NCI-H226 (cell line): ENCODE measurements at regions not wholly inside any gene's neighbourhood (a gene's known extent, or its start where the extent isn't known, plus 50 kb on each side); places are given as distances from the start of the nearest gene placed in this dataset.

Experiments
- DNase-seq: peaks from one replicate; pipeline ENCODE4 v3.0.0-alpha.2; 2015

DNA sequence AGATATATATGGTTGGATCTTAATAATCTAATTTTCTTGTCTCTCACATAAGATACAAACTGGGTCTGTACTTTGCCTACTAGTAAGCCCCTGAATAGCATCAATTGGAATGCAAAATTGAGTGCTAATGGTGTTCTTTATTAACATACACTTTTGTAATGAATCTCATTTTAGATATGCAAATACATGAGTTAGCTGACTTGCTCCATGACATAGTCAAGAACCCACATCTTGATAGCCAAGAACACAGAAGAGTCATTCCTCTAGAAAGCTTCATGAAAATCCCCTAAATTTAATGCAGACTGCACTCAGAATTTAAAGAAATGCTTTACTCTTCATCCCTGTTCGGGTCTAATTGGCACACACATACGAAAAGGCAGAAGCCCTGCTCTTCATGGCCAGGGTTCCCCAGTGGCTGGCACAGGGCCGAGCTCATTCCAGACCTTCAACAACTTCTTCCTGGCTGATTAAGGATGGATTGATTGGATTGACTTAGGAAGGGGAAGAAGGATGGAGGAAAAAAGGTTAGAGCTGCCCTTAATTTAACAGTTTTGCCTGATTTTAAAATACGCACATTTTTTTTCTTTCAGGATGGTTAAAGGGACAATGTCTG is 431.1 kb upstream of the KLF6 start:
- DNase-seq, result no peak

DNA sequence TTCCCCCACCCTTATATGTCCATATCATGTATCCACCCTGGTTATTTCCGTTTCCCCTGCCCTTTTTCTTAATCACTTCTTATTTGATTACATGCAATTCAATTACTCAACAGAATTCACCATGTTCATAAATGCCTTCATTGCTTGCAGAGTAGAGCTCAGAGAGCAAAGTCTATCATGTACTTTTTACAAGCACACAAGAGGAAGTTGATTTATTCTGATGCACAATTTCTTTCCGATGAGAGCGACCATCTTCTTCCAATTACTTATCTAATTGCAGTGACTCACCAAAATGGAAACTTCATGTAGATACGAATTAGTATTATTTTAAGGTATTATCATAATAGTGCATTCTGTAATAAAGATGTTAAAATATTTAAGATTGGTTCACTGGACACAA is 430.5 kb upstream of the KLF6 start:
- DNase-seq, result no peak

DNA sequence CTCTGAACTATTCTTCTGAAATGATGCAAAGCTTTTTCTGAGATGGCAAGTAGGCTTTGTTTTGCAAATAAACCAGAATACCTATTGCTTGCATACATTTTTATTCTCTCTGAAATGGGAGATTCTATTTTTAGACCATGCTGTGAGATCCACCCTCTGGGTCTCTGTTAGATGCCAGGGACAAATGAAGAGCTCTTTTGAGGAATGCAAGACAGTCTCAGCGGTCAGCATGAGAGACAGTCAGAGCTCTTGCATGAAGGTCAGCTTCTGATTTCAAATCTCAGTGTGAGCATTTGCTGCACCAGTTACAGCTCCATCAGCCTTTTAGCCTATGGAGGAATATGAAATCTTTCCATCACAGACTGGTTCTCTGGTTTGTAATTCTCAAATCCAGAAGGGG is 429.9 kb upstream of the KLF6 start:
- no peak for DNase-seq

DNA sequence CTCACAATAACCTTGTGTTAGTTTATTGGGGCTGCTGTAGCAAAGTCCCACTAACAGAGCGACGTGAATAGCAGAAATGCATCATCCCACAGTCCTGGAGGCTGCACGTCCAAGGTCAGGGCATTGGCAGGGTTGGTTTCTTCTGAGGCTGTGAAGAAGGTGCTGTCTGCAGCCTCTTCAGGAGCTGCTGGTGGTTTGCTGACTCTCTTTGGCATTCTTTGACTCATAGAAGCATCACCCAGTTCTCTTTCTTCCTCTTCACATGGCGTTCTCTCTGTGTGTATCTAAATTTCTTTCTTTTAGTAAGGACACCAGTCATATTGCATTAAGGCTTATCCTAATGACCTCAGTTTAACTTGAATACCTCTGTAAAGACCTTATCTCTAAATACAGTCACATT is 428.4 kb upstream of the KLF6 start:
- no peak for DNase-seq

DNA sequence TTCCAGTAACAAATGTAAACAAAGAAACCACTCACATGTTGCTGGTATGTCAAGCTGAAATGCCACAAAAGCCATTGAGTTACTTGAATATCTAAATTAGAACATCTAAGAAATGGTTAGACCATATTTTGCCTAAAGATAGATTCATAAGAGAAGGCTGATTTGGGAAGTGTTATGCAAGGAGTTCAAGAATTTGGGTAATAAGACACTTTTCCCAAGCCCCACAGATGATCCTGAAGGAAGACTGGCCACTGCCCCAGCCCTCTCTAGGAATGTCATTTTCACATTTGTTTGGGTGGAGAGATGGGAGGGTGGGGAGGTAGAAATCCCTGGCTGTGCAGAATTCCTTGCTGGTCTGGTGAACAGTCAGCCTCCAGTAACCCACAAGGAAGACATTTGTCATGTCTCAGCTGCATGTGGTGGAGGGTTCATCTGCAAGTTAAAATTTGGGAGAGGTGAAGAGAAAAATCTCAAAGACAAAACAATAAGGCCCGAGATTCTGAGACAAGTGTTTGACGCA is 427.2 kb upstream of the KLF6 start:
- DNase-seq, result no peak

DNA sequence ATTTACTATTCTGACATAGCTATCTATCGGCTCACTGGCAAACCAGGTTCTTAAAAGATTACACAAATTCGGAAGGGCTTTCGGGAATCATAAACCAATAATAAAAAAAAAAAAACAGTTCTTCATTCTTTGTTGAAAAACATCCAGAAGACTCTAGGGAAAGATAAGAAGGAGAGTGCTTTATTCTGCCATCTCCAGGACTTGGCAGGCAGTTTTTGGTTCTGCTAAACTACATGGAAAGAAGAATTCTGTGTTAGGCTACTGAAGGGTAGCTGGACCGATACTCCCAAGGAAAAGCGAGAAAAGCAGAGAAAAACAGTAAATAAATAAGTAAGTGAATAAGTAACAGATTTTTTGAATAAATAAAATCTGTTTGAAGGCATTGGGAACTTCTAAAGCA is 423.5 kb upstream of the KLF6 start:
- no peak for DNase-seq

DNA sequence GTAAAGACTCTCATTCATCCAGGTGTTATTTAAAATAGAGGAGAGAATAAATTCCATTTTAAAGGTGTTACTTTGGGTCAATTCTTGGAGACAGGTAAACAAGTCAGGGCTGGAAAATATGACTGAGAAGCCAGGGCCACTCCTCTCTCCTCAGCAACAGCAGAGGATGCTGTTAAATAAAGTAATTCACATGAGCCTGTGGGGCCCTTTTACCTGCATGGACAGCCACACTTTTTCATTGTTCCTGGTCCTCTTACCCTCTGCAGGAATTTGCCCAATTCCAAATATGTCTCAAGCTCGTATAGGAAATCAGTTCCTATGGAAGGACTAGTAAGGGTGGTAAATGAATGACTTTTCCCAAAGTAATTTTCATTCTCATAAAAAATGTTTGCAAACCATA is 420.1 kb upstream of the KLF6 start:
- DNase-seq, result no peak

DNA sequence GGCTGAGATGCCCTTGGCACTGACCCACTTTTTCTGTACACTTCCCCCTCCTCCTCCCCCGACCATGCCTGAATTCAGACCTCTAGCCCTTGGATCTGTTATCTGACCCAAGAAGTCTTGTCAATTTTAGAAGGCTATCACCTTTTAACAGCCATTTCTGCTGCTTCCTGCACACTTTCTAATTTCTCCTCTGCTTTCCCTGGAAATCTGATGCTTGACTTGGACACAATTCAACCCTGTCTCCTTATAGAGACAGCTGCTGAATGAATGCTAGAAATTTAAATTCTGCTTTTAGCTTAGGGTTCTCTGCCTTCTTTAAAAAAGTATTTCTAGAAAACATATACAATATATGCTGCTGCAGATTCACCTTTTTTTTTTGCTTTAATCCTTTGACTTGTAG is 417.9 kb upstream of the KLF6 start:
- no peak for DNase-seq

DNA sequence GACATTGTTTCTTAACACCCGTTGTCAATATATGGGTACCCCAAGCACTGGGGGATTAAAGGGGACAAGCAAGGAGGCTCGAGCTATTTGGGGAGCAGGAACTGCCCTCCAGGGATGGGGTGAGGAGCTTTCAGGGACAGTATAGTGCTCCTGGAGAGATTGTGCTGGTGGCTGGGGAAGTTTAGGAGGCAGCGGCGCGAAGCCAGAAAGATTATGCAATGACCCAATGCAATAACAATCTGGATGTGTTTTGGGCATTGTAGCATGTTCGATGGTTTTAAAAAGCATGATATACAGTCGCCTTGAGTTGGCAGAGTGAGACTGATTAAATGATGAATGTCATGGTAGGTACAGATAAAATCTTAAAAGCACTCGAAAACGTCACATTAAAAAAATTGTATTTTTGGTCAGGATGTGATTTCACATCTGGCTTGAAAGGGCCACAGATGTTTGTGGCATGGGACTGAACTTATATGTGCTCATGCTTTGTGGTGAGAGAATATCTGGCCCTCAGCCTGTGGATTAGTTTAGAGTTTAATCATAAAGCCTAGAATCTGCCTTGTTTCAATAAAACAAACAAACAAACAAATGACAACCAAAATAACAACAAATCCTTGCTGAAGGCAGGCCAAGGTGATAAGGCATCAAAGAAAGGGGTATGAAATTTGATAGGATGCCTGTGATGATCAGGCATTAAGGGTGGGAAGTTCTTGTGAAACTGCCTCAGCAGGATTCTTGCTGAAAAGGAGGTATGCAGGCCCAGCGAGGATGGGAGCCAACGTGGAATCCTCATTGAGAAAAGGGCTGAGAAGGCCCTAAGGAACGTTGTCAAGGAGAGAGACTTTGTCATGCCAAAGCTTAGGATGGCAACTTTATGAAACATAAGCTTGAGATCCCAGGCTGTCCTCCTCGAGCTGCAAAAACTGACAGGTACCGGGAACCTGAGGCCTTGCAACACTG is 417.1 kb upstream of the KLF6 start:
- DNase-seq, result no peak

DNA sequence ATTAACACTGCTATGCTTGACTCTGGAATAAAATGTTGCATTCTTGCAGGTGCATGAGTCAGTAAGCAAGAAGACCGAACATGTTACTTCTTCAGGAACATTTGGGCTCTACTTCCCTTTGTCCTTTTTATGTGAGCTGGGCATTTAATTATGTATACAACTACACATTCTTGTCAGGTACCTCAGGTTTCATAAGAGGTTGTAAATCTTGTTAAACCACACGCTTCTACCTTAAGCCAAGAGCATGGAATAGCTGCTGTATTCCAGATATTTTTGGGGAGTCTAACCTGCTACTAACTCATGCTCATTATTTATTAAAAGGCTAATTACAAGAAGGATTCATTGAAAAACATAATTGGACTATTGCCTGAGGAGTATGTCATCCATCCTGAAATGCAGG is 414.2 kb upstream of the KLF6 start:
- DNase-seq, result no peak

DNA sequence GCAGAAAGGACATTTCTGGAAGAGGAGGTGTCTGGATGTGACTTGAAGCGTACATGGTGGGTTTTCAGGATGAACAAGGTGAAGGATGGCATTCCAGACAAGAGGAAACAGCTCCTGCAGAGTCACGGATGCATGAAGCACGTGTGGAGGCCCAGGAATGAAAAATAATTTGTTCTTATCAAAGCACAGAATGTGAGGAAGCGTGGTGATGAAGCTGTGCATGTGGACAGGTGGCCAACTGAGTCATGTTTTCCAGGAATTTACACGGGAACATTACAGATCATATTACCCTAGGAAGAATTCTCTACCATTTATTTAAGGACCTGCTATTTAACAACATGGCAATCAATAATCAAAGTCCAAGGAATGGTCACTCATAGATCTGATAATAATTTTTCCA is 413.2 kb upstream of the KLF6 start:
- no peak for DNase-seq

DNA sequence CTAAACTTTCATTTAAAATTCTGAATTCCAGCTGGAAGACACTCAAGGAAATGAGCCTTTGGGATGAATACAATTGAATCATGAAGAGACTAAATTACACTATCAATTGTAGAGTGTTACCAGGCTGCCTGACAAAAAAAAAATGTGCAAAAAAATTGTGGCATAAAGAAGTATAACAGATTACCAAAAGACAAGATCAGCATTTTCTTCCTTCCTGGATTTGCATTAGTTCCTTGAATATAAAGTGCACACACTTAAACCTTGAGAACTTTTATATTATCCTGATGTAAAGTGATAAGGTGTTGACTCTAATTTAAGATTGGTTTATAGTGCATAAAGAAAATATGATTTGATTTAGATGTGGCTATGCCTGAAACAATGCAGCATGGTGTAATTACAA is 412.7 kb upstream of the KLF6 start:
- no peak for DNase-seq

DNA sequence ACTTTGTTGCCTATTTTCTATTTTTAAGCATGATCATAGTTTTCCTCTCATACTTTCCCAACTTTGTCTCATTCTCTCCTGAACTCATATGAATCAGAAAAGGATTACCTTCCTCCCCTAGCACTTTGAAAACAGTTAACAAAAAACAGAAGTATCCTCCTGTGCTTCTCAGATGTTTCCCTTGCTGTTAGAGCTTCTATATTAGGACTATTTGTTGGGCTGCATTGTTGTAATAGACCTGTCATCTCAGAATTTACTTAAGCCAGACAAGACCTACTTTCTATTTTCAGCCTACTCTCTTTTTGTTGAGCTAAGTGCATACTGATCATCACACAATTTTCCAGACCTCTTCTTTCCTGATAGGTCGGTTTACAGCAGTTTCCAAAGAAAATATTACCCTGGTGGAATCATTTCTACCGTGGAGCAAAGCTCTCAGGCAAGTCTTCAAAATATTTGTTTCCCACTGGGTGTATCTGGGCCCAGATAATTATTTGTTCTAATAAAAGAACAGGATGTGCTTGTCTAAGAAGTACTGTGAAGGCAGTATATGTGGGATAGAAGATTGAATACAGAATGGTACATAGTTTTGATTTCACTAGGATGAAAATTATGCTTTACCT is 411.9 kb upstream of the KLF6 start:
- no peak for DNase-seq

DNA sequence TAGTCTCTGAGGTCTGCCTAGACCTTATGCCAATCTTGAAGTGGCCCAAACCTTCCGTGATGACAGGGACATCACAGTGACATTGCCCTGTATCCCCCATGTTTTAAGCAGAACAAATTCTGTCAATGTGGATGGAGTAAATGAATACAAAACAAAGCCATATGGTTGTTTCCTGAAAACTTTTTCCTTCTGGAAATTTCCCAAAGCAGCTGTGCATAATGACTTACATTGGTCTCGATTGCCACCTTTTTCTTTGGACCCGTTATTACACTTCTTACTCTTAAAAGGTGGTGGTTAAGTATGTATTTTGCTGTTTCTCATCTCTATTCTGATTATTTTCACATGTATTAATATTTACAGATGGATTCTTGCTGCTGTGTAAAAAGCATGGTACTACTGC is 411.2 kb upstream of the KLF6 start:
- no peak for DNase-seq

DNA sequence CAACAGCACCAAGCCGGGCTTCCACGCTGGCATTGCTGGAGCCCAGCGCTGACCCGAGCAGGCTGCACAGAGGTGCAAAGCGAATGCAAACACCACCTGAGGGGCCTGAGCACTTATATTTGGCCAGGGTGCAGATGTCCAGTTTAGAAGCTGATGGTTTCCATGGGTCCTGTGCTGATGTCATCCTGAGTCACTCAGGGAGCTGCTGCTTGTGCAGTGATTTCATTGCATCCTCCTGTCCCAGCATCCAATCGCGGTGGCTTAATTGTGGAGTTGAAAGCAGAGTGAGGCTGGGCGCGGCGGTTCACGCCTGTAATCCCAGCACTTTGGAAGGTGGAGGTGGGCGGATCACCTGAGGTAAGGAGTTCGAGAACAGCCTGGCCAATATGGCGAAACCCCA is 410.2 kb upstream of the KLF6 start:
- DNase-seq, result peak; percentile 9

DNA sequence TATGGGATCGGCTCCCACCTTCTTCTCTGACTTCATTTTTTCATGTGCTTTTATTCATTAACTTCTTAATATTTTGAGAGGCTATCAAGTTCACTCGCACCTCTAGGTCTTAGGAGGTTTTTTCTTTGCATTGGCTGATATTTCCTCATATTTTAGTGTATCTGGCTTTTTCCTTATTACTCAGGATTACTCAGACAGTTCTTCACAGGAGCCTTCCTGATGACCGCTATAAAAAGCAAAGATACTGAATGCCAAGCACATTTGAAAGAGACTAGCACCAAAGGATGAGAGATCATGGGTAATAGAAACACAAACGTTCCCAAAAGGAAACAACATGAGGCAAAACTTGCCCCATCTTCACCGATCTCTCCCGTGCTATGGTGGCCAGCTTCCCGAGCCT is 409.2 kb upstream of the KLF6 start:
- peak; percentile 5 for DNase-seq

DNA sequence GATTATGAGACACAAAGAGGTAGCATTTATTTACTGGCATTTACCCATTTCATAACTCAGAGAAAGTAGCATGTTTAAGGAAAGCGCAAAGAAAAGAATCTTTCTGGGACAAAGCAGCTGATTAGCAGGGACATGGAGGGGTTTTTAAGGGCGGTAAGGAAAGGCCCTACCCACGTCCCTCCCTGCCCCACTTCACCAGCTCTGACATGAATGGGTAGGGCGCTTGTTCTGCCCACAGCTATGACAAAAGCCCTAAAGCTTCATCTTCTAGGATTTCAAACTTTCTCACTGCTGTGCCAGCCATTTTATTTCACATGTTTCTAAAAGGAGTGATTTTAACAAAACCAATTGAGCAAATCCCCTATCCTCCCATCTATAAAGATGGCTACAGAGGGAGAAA is 406.9 kb upstream of the KLF6 start:
- DNase-seq, result no peak

DNA sequence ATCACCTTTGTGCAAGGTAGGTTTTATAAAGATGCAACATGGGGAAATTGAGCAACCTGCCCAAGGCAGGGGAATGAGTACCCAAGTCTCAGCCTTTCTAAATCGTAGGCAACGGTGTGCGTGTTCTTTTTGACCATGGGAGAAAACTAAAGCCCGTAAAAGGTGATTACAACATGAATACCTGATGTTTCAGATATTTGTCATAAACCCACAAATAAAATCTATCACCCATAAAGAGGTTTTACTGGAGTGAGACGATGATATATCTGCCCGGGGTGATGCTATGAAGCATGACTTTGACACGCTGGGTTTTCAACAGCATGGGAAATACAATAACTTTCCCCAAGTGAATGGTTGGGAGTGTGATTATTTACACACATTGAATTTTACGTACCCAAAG is 406.3 kb upstream of the KLF6 start:
- no peak for DNase-seq

DNA sequence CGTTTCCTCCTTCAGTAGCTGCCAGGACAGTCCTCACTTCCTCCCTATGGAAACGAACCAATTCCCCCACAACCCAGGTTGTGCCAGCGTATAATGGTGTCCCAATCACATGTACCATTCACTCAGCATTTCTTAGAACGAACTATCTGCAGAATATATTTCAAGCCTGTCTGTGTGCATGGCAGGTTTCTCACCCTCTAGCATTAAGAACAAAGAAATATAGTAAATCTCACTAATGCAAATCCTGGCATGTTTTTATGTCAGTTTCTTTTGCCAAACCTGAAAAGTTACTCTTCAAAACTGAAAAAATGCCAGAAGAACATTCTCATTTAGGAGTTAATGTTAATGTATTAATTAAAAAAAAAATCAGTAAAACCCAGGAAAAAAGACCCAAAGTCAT is 405.9 kb upstream of the KLF6 start:
- DNase-seq, result no peak

DNA sequence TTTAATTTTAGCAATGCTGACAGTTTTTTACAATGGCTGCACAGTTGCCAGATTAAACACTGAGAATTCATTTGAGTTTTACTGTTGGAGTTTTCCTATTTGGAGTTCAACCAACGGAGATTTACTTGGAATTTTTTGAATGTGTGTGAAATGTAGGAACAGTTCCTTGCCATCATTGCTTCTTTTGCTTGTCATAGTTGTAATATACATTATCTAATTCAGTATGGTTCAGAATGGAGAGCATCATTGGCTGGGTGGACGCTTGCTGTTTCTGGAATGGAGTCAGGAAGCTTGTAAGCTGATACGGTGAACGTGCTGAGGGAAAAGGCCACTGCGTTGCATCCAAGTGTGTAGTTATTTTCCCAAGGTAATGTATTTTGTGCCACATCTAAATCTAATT is 404.3 kb upstream of the KLF6 start:
- DNase-seq, result no peak

DNA sequence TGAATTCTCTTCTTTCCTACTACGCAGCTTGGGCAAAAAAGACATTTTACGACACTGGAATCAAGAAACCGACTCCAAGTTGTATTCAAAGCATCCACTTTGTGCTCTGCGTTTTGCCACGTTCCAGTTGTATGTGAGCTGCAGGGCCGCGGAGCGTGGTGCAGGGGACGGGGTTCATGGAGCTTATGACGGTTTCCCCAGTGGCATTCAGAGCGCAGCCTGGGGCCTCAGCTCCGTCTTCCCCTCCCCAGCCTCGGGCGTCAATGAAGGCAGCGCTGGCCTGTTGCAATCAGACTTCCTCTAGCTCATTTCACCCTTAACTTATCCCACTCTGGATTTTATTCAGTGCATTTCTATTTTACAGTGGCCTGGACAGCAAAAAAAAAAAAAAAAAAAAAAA is 403.4 kb upstream of the KLF6 start:
- no peak for DNase-seq

DNA sequence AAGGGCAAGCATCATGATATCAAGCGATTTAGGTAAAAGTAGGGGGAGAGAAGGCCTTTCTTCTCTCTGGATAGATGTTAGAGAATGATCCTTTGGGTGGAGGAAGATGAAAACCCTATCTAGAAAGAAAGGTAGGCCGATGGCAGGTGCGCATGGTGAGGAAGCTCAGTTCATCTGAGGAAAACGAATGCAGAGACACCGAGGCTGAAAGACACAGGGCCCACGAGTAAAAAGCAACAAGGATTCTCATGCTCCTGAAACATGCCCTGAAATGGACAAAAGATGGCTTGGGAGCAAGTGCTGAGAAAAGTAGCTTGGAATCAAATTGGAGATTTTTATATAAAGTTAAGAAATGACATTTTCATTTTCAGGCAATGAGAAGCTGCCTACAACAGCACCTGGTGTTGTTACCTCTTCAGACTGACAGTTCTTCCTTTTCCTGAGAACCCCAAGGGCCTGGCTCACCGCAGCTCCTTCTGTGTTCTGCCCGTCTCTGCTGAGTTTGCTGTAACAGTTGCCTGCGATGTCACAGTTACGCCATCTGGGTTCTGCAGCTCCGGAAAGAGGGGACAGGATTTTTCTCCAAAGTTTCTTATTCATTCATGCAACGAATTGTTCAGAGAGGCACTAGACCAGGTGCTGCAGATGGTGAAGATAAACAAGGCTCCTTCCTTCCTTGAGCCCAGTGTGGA is 402.0 kb upstream of the KLF6 start:
- no peak for DNase-seq

DNA sequence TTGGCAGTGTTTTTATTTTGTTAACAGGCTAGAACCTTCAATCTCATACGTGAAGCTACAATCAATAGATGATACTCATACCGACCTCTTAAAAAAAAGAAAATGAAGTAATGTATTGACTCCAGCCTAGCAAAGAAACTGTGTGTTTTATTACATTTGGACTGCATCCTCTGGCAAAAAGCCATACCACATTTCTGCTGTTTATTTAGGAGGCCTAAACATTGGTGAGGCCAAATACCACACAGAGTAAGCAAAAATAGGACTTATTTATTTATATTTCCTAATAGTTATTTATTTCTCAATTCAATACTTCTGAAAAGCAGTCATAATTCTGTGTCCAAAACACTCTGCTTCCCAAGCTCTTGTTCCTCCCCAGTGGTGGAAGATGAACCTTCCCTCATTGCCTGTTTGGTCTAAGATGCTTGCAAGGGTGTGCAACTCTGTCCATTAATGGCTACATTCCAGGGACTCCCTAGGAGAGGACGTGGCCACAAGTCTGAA is 398.8 kb upstream of the KLF6 start:
- no peak for DNase-seq
